ENCODE measurements at regions not wholly inside any gene's neighbourhood (a gene's known extent, or its start where the extent isn't known, plus 50 kb on each side); places are given as distances from the start of the nearest gene placed in this dataset.

DNA sequence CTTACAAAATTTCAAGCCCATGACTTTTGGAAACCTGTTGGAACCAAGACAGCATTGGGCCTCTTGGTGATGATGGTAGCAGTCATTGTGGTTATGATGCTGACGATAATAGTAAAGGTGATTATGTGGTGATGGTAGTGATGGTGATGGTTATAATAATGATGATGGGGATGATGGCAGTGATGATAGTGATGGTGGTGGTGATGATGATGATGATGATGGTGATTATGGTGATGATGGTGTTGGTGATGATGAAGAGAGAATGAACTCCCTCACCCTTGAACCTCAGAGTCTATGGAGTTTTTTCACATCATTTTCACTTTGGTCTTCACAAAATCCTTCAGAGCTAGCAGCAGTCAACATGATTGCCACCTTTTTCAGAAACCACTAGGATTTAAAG is 105.3 kb upstream of the ASIC2 start:
- POLR2A ChIA-PET, result no interaction called here
- H3K4me1 Mint-ChIP-seq (ENCODE audit: insufficient read depth, unreplicated experiment), result no peaks in the 10 kb centered on the region
- DNase-seq (ENCODE audit: unreplicated experiment), result no peak
- no peak overlapping the region for H3K4me3 Mint-ChIP-seq (ENCODE audit: unreplicated experiment)
- intact Hi-C loops (cut with micrococcal nuclease), result no loop called here
- H3K27me3 Mint-ChIP-seq (ENCODE audit: insufficient read depth, unreplicated experiment), result no peaks in the 10 kb centered on the region
- H3K36me3 Mint-ChIP-seq (ENCODE audit: insufficient read depth, unreplicated experiment), result no peaks in the 10 kb centered on the region
- no peak overlapping the region for H3K27ac Mint-ChIP-seq (ENCODE audit: low read depth, unreplicated experiment)
- BruUV-seq (replicated peaks), result no TSS peak
- TF ChIP-seq, protein P1, sequence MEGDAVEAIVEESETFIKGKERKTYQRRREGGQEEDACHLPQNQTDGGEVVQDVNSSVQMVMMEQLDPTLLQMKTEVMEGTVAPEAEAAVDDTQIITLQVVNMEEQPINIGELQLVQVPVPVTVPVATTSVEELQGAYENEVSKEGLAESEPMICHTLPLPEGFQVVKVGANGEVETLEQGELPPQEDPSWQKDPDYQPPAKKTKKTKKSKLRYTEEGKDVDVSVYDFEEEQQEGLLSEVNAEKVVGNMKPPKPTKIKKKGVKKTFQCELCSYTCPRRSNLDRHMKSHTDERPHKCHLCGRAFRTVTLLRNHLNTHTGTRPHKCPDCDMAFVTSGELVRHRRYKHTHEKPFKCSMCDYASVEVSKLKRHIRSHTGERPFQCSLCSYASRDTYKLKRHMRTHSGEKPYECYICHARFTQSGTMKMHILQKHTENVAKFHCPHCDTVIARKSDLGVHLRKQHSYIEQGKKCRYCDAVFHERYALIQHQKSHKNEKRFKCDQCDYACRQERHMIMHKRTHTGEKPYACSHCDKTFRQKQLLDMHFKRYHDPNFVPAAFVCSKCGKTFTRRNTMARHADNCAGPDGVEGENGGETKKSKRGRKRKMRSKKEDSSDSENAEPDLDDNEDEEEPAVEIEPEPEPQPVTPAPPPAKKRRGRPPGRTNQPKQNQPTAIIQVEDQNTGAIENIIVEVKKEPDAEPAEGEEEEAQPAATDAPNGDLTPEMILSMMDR (IDR thresholded peaks at IDR 0.05; ENCODE audit: unreplicated experiment), result no peak
- CTCF ChIA-PET, result no interaction called here
- peaks cover 53% of the 10 kb centered on the region for H3K9me3 Mint-ChIP-seq (ENCODE audit: unreplicated experiment)

DNA sequence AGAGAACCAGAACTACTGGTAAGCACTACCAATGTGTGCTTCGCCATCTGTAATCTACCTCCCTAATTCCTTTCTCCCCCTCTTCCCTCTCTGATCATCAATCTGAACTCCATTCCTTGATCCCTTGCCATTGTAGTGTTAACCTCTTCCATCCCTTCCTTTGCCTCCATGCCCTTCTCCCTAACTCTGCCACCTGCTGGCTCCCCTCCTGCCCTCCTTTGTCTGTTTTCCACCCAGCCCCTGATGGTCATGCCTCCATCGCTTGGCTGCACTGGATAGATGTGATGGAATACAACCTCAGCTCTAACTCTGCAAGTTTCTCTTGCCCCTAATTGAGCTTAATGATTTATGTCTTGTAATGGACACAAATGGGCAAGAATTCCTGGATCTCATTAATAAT is 108.2 kb upstream of the ASIC2 start:
- H3K27ac Mint-ChIP-seq (ENCODE audit: low read depth, unreplicated experiment), result no peak overlapping the region
- TF ChIP-seq, protein P1 (IDR thresholded peaks at IDR 0.05; ENCODE audit: unreplicated experiment), result no peak
- no peak overlapping the region for H3K4me3 Mint-ChIP-seq (ENCODE audit: unreplicated experiment)
- H3K27me3 Mint-ChIP-seq (ENCODE audit: insufficient read depth, unreplicated experiment), result no peaks in the 10 kb centered on the region
- DNase-seq (ENCODE audit: unreplicated experiment), result no peak
- no TSS peak for BruUV-seq (replicated peaks)
- H3K9me3 Mint-ChIP-seq (ENCODE audit: unreplicated experiment), result peaks cover 40% of the 10 kb centered on the region
- H3K4me1 Mint-ChIP-seq (ENCODE audit: insufficient read depth, unreplicated experiment), result no peaks in the 10 kb centered on the region
- ChIA-PET POLR2A (no interaction called here), CTCF (interaction anchor here (0.7 kb wide), 1 partner anchor 72 kb away, joined by 3 read pairs; no protein-coding TSS in a partner anchor)
- no peaks in the 10 kb centered on the region for H3K36me3 Mint-ChIP-seq (ENCODE audit: insufficient read depth, unreplicated experiment)
- intact Hi-C loops (cut with micrococcal nuclease), result no loop called here

DNA sequence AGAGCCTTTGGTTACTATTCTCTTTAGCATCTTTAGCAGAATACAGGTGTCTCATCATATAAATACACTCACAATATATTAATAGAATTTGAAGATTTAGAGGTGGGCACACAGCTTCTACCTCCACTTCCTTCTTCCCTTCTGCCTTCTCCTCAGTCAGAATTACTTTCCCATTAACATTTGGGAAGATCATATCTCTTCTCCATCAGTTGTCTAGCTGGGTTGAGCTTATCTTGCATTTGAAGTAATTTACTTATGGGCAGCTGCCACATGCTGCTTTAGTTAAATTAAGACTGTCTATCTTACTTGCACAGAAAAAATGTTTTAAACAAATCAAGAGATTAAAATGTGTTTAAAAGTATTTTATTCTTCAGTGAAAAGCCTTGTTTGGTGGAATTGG is 110.1 kb upstream of the ASIC2 start:
- Mint-ChIP-seq H3K27ac (ENCODE audit: low read depth, unreplicated experiment) (no peak overlapping the region), H3K4me1 (ENCODE audit: insufficient read depth, unreplicated experiment) (no peaks in the 10 kb centered on the region), H3K9me3 (ENCODE audit: unreplicated experiment) (peaks cover 30% of the 10 kb centered on the region), H3K27me3 (ENCODE audit: insufficient read depth, unreplicated experiment) (no peaks in the 10 kb centered on the region), H3K4me3 (ENCODE audit: unreplicated experiment) (no peak overlapping the region), H3K36me3 (ENCODE audit: insufficient read depth, unreplicated experiment) (no peaks in the 10 kb centered on the region)
- TF ChIP-seq, protein P1 (IDR thresholded peaks at IDR 0.05; ENCODE audit: unreplicated experiment), result no peak
- no TSS peak for BruUV-seq (replicated peaks)
- DNase-seq (ENCODE audit: unreplicated experiment), result no peak
- ChIA-PET POLR2A (no interaction called here), CTCF (no interaction called here)
- intact Hi-C loops (cut with micrococcal nuclease), result no loop called here

DNA sequence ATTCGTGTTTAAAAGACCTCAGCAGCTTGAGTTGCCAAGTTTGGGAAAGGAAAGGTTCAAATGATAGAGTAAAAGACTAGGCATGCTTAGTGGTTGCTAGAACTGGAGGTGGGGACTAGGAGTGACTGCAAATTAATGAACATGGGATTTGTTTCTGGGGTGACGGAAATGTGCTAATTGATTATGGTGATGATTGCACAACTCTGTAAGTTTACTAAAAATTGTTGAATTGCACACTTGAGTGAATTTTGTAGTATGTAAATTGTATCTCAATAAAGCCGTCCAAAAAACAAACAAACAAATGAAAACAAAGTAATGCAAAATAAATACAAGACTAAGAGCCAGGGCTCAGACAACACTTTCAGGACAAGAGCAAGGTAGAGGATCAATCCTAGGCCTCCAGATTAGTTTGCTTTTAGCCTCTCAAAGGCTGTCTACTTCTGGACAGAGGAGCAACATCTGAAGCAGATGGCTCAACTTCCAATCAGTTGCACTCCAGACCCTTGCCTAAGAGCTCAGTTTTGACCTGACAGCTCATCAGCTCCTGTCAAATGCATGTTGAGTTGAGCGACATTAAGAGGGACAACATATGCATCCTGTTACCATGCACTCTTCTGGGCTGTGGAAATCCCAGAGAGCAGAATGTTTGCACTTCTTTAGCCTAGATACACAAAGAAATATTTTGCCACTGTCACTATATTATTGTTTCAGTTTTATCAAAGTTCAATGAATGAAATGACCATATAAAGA is 111.2 kb upstream of the ASIC2 start:
- Mint-ChIP-seq H3K27ac (ENCODE audit: low read depth, unreplicated experiment) (no peak overlapping the region), H3K4me3 (ENCODE audit: unreplicated experiment) (no peak overlapping the region), H3K27me3 (ENCODE audit: insufficient read depth, unreplicated experiment) (no peaks in the 10 kb centered on the region), H3K9me3 (ENCODE audit: unreplicated experiment) (peaks cover 28% of the 10 kb centered on the region), H3K36me3 (ENCODE audit: insufficient read depth, unreplicated experiment) (no peaks in the 10 kb centered on the region), H3K4me1 (ENCODE audit: insufficient read depth, unreplicated experiment) (no peaks in the 10 kb centered on the region)
- intact Hi-C loops (cut with micrococcal nuclease), result no loop called here
- no peak for DNase-seq (ENCODE audit: unreplicated experiment)
- ChIA-PET CTCF (no interaction called here), POLR2A (no interaction called here)
- TF ChIP-seq, protein P1 (IDR thresholded peaks at IDR 0.05; ENCODE audit: unreplicated experiment), result no peak
- no TSS peak for BruUV-seq (replicated peaks)

Measured in MCF 10A (cell line).